Osteoblast (primary cell): ENCODE measurements at regions not wholly inside any gene's neighbourhood (a gene's known extent, or its start where the extent isn't known, plus 50 kb on each side); places are given as distances from the start of the nearest gene placed in this dataset.

Experiments used
- DNase-seq: peaks from one replicate; pipeline ENCODE4 v3.0.0; 2011; ENCODE audit warnings: low spot score, mixed read lengths; ENCODE audit not compliant: insufficient read length; ENCODE audit errors: missing footprints
- H2AFZ ChIP-seq: 2 replicates; pipeline ENCODE4 v1.6.0; 2011; ENCODE audit warnings: mild to moderate bottlenecking, low read length
- H3K27ac ChIP-seq: 2 replicates; pipeline ENCODE4 v1.5.1; 2011; ENCODE audit warnings: mild to moderate bottlenecking, low read depth, low read length, moderate library complexity
- H3K27me3 ChIP-seq: 2 replicates; pipeline ENCODE4 v1.6.0; 2012; ENCODE audit warnings: mild to moderate bottlenecking, control low read depth, inconsistent platforms, low read length, moderate library complexity; ENCODE audit not compliant: insufficient read depth
- H3K36me3 ChIP-seq: 2 replicates; pipeline ENCODE4 v1.5.1; 2011; ENCODE audit warnings: mild to moderate bottlenecking, low read length, control low read depth, moderate library complexity; ENCODE audit not compliant: insufficient read depth
- H3K4me1 ChIP-seq: 2 replicates; pipeline ENCODE4 v1.5.1; 2011; ENCODE audit warnings: mild to moderate bottlenecking, low read length, control low read depth, moderate library complexity; ENCODE audit not compliant: insufficient read depth
- H3K4me2 ChIP-seq: 2 replicates; pipeline ENCODE4 v1.6.0; 2011; ENCODE audit warnings: mild to moderate bottlenecking, low read length; ENCODE audit not compliant: insufficient read depth
- H3K4me3 ChIP-seq: fragments of 200-600 bp; sonication (generic); 3 replicates; pipeline ENCODE4 v1.5.1; 2012; ENCODE audit warnings: mild to moderate bottlenecking, low read length, inconsistent platforms; ENCODE audit not compliant: insufficient read depth
- H3K79me2 ChIP-seq: 2 replicates; pipeline ENCODE4 v1.6.0; 2012; ENCODE audit warnings: mild to moderate bottlenecking, low read length, control low read depth, inconsistent platforms; ENCODE audit not compliant: insufficient read depth
- H3K9me3 ChIP-seq: 2 replicates; pipeline ENCODE4 v1.5.1; 2011; ENCODE audit warnings: low read depth, low read length, control low read depth
- H4K20me1 ChIP-seq: 2 replicates; pipeline ENCODE4 v1.6.0; 2012; ENCODE audit warnings: mild to moderate bottlenecking, low read length, control low read depth; ENCODE audit not compliant: insufficient read depth
- CTCF ChIP-seq: IDR thresholded peaks from 2 replicates; pipeline ENCODE4 v1.5.1; 2011; ENCODE audit warnings: mild to moderate bottlenecking, low read depth, low read length, moderate library complexity; ENCODE audit errors: extremely low read depth

DNA sequence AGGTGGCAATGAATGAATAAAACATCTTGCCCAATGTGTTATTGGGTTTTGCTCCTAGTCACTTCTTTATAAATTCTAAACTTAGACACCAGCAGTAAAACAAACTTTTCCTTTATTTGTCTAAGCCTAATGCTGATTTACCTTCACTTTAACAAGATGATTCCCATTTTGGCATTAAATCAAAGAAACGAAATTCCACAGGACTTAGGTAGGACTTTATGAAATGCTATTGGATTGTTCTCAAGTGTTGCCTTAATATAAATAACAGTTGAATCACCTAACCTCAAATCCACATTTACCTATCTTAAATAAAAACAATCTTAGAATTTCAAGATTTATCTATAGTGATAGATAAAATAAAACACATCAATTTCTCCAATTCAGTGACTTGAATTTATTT, 831.8 kb downstream of the EPHA7 start:
- H3K4me1 ChIP-seq, result no peaks in the 10 kb centered on the region
- H2AFZ ChIP-seq, result no peak overlapping the region
- H3K4me2 ChIP-seq, result no peak overlapping the region
- H3K4me3 ChIP-seq, result no peak overlapping the region
- no peaks in the 10 kb centered on the region for H3K36me3 ChIP-seq
- H3K79me2 ChIP-seq, result no peaks in the 10 kb centered on the region
- H3K9me3 ChIP-seq, result peaks cover 3% of the 10 kb centered on the region
- no peak for DNase-seq
- no peaks in the 10 kb centered on the region for H3K27me3 ChIP-seq
- H3K27ac ChIP-seq, result no peak overlapping the region
- no peaks in the 10 kb centered on the region for H4K20me1 ChIP-seq
- no peak for TF ChIP-seq CTCF

- H3K4me1 ChIP-seq, result no peaks in the 10 kb centered on the region
- TF ChIP-seq CTCF, result no peak
- no peaks in the 10 kb centered on the region for H3K27me3 ChIP-seq
- H3K4me2 ChIP-seq, result no peak overlapping the region
- H3K27ac ChIP-seq, result no peak overlapping the region
- H4K20me1 ChIP-seq, result no peaks in the 10 kb centered on the region
- no peaks in the 10 kb centered on the region for H3K36me3 ChIP-seq
- H3K79me2 ChIP-seq, result no peaks in the 10 kb centered on the region
- no peak overlapping the region for H2AFZ ChIP-seq
- no peak overlapping the region for H3K4me3 ChIP-seq
- no peak for DNase-seq
- peaks cover 3% of the 10 kb centered on the region for H3K9me3 ChIP-seq
These were observed 833.0 kb downstream of the EPHA7 start for GRCh38 chr6:92586236-92586977.

GRCh38 chr6:92582211-92582610, 837.1 kb downstream of the EPHA7 start:
- Histone ChIP-seq H4K20me1 (no peaks in the 10 kb centered on the region), H3K79me2 (no peaks in the 10 kb centered on the region), H2AFZ (no peak overlapping the region), H3K4me3 (no peak overlapping the region), H3K27ac (no peak overlapping the region), H3K27me3 (no peaks in the 10 kb centered on the region), H3K9me3 (peaks cover 5% of the 10 kb centered on the region), H3K4me2 (no peak overlapping the region), H3K36me3 (no peaks in the 10 kb centered on the region), H3K4me1 (no peaks in the 10 kb centered on the region)
- no peak for TF ChIP-seq CTCF
- no peak for DNase-seq

GRCh38 chr6:92577077-92577719, 842.2 kb downstream of the EPHA7 start:
- no peak for TF ChIP-seq CTCF
- Histone ChIP-seq H3K36me3 (no peaks in the 10 kb centered on the region), H3K4me1 (no peaks in the 10 kb centered on the region), H3K4me2 (no peak overlapping the region), H3K27ac (no peak overlapping the region), H3K27me3 (no peaks in the 10 kb centered on the region), H3K4me3 (no peak overlapping the region), H3K9me3 (peaks cover 5% of the 10 kb centered on the region), H4K20me1 (no peaks in the 10 kb centered on the region), H3K79me2 (no peaks in the 10 kb centered on the region), H2AFZ (no peak overlapping the region)
- DNase-seq, result no peak
